Keratinocyte (primary cell): ENCODE measurements at regions not wholly inside any gene's neighbourhood (a gene's known extent, or its start where the extent isn't known, plus 50 kb on each side); places are given as distances from the start of the nearest gene placed in this dataset.

Experiments
- DNase-seq: peaks from one replicate; pipeline ENCODE4 v3.0.0-alpha.2; 2011; ENCODE audit warnings: low read depth, missing footprints, low spot score
- FAIRE-seq: peaks from 2 replicates; lab custom pipeline; 2011; peaks lifted over from hg19 to GRCh38; lab: Jason Lieb, UNC
- H2AFZ ChIP-seq: 2 replicates; pipeline ENCODE4 v1.6.0; 2012; ENCODE audit warnings: low read length, control low read depth, inconsistent platforms; ENCODE audit not compliant: control insufficient read depth
- H3K27ac ChIP-seq: 2 replicates; pipeline ENCODE4 v1.5.1; 2011; ENCODE audit warnings: low read length; ENCODE audit not compliant: control insufficient read depth, insufficient read depth
- H3K27me3 ChIP-seq: 3 replicates; pipeline ENCODE4 v1.6.0; 2011; ENCODE audit warnings: low read length; ENCODE audit not compliant: control insufficient read depth, insufficient read depth; ENCODE audit errors: extremely low read depth
- H3K36me3 ChIP-seq, 2 experiments: 2 replicates in 1 of 2; 3 replicates in 1 of 2; pipeline ENCODE4 v1.5.1; 2011; ENCODE audit warnings: low read length in 2 of 2, mild to moderate bottlenecking in 1 of 2; ENCODE audit not compliant: control insufficient read depth in 2 of 2, insufficient read depth in 2 of 2; ENCODE audit errors: extremely low read depth in 1 of 2
- H3K4me1 ChIP-seq: 3 replicates; pipeline ENCODE4 v1.5.1; 2011; ENCODE audit warnings: low read length; ENCODE audit not compliant: control insufficient read depth, insufficient read depth; ENCODE audit errors: extremely low read depth
- H3K4me2 ChIP-seq: 3 replicates; pipeline ENCODE4 v1.6.0; 2011; ENCODE audit warnings: low read depth, low read length; ENCODE audit not compliant: control insufficient read depth, insufficient read depth; ENCODE audit errors: extremely low read depth
- H3K4me3 ChIP-seq, 3 experiments: fragments of 200-600 bp in 1 of 3; sonication (generic) in 1 of 3; 2 replicates in 2 of 3; 3 replicates in 1 of 3; pipeline ENCODE4 v1.5.1; 2011 to 2016; ENCODE audit warnings: low read length in 3 of 3, mild to moderate bottlenecking in 3 of 3, control low read depth in 2 of 3, inconsistent platforms in 1 of 3, low read depth in 1 of 3, mixed read lengths in 1 of 3, mixed run types in 1 of 3, moderate library complexity in 1 of 3; ENCODE audit not compliant: control insufficient read depth in 2 of 3, insufficient read depth in 2 of 3; ENCODE audit errors: extremely low read depth in 1 of 3
- H3K79me2 ChIP-seq: 2 replicates; pipeline ENCODE4 v1.6.0; 2012; ENCODE audit warnings: low read length; ENCODE audit not compliant: control insufficient read depth, insufficient read depth
- H3K9ac ChIP-seq: 3 replicates; pipeline ENCODE4 v1.6.0; 2011; ENCODE audit warnings: low read length; ENCODE audit not compliant: control insufficient read depth, insufficient read depth; ENCODE audit errors: extremely low read depth
- H3K9me1 ChIP-seq: 3 replicates; pipeline ENCODE4 v1.6.0; 2011; ENCODE audit warnings: low read length; ENCODE audit not compliant: control insufficient read depth, insufficient read depth; ENCODE audit errors: extremely low read depth
- H3K9me3 ChIP-seq: 2 replicates; pipeline ENCODE4 v1.5.1; 2012; ENCODE audit warnings: low read depth, low read length; ENCODE audit not compliant: control insufficient read depth
- H4K20me1 ChIP-seq: 3 replicates; pipeline ENCODE4 v1.6.0; 2011; ENCODE audit warnings: low read length; ENCODE audit not compliant: control insufficient read depth, insufficient read depth; ENCODE audit errors: extremely low read depth
- EZH2 ChIP-seq: IDR thresholded peaks from one replicate; pipeline ENCODE4 v1.6.1; 2012; ENCODE audit warnings: inconsistent platforms, mild to moderate bottlenecking, low read length, moderate library complexity
- dilution Hi-C: fragments of 300-500 bp; cut with MboI; formaldehyde crosslinking; loops from one replicate; pipeline ENCODE4 v1.7.0; 2020; ENCODE audit warnings: low sequenced_read_pairs; ENCODE audit not compliant: extremely low pct_ligation_motif_present
- TF ChIP-seq, protein P1 (sequence below), 3 experiments: IDR thresholded peaks in 1 of 3; conservative IDR thresholded peaks in 1 of 3; optimal IDR thresholded peaks in 1 of 3; 2 replicates in 2 of 3; 3 replicates in 1 of 3; pipeline versions ENCODE3 to v1.5.1; 2011; ENCODE audit warnings: low read length in 3 of 3, mild to moderate bottlenecking in 3 of 3, moderate library complexity in 2 of 3, control low read depth in 1 of 3, inconsistent platforms in 1 of 3; ENCODE audit not compliant: insufficient read depth in 2 of 3; ENCODE audit errors: extremely low read depth in 1 of 3

DNA sequence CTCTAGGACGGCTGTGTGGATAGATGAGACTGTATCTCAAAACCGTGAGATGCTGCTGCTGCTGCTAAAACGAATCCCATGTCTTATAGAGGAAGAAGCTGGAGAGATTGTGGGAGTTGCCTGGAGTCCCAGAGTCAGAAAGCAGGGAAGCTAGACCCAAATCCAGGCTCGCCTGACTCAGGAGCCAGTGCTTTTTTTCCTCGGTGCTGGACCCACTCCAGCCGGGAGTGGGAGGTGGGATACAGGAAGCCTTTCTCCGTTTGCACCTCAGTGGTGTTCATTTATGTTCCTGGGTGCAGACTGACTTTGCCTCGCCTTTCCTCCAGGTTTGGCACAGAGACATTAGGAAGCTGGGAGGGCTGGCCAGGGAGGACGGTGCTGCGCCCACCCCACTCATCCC lies 150.9 kb upstream of the LINGO1 start:
- Histone ChIP-seq H3K9me1 (no peaks in the 10 kb centered on the region), H3K4me1 (no peaks in the 10 kb centered on the region), H4K20me1 (no peaks in the 10 kb centered on the region), H3K9me3 (no peaks in the 10 kb centered on the region), H3K79me2 (no peaks in the 10 kb centered on the region), H3K4me3 (no peak overlapping the region), H3K27ac (no peak overlapping the region), H3K4me2 (no peak overlapping the region), H3K9ac (no peak overlapping the region), H2AFZ (no peak overlapping the region), H3K27me3 (peaks cover 12% of the 10 kb centered on the region), H3K36me3 (no peaks in the 10 kb centered on the region)
- dilution Hi-C loops = no loop called here
- TF ChIP-seq, protein P1, sequence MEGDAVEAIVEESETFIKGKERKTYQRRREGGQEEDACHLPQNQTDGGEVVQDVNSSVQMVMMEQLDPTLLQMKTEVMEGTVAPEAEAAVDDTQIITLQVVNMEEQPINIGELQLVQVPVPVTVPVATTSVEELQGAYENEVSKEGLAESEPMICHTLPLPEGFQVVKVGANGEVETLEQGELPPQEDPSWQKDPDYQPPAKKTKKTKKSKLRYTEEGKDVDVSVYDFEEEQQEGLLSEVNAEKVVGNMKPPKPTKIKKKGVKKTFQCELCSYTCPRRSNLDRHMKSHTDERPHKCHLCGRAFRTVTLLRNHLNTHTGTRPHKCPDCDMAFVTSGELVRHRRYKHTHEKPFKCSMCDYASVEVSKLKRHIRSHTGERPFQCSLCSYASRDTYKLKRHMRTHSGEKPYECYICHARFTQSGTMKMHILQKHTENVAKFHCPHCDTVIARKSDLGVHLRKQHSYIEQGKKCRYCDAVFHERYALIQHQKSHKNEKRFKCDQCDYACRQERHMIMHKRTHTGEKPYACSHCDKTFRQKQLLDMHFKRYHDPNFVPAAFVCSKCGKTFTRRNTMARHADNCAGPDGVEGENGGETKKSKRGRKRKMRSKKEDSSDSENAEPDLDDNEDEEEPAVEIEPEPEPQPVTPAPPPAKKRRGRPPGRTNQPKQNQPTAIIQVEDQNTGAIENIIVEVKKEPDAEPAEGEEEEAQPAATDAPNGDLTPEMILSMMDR (optimal IDR thresholded peaks at IDR 0.05 in 1 of 3, IDR thresholded peaks at IDR 0.05 in 1 of 3, conservative IDR thresholded peaks at IDR 0.05 in 1 of 3; ENCODE audit: extremely low read depth in 1 of 3, insufficient read depth in 2 of 3, low read length in 3 of 3) = no peak
- no peak for TF ChIP-seq EZH2
- DNase-seq (no peak), FAIRE-seq (no peak)

- H3K4me2 ChIP-seq = no peak overlapping the region
- H4K20me1 ChIP-seq = no peaks in the 10 kb centered on the region
- H2AFZ ChIP-seq = no peak overlapping the region
- no peak for FAIRE-seq
- no peak overlapping the region for H3K4me3 ChIP-seq
- H3K9me3 ChIP-seq = no peaks in the 10 kb centered on the region
- no peaks in the 10 kb centered on the region for H3K36me3 ChIP-seq
- no peaks in the 10 kb centered on the region for H3K9me1 ChIP-seq
- H3K9ac ChIP-seq = no peak overlapping the region
- DNase-seq = no peak
- H3K79me2 ChIP-seq = no peaks in the 10 kb centered on the region
- H3K27ac ChIP-seq = no peak overlapping the region
- no peak for TF ChIP-seq EZH2
- TF ChIP-seq, protein P1 (optimal IDR thresholded peaks at IDR 0.05 in 1 of 3, IDR thresholded peaks at IDR 0.05 in 1 of 3, conservative IDR thresholded peaks at IDR 0.05 in 1 of 3; ENCODE audit: extremely low read depth in 1 of 3, insufficient read depth in 2 of 3, low read length in 3 of 3) = no peak
- peaks cover 12% of the 10 kb centered on the region for H3K27me3 ChIP-seq
- dilution Hi-C loops = no loop called here
- H3K4me1 ChIP-seq = no peaks in the 10 kb centered on the region
These were observed 150.0 kb upstream of the LINGO1 start for GRCh38 chr15:77782691-77783090.
